ENCODE measurements at regions not wholly inside any gene's neighbourhood (a gene's known extent, or its start where the extent isn't known, plus 50 kb on each side); places are given as distances from the start of the nearest gene placed in this dataset.

GRCh38 chr14:87679866-87680265 is 313.1 kb downstream of the GALC start:
- DNase-seq (no peak), ATAC-seq (ENCODE audit: low read depth) (no peak)
- H3K36me3 Mint-ChIP-seq, result no peaks in the 10 kb centered on the region
- H3K9me3 Mint-ChIP-seq, result no peaks in the 10 kb centered on the region
- H3K4me1 Mint-ChIP-seq, result no peaks in the 10 kb centered on the region
- H3K4me3 Mint-ChIP-seq, result no peak overlapping the region
- H3K27ac Mint-ChIP-seq, result no peak overlapping the region
- POLR2A ChIA-PET, result no interaction called here
- no peaks in the 10 kb centered on the region for H3K27me3 Mint-ChIP-seq

- DNase-seq, result no peak
- Mint-ChIP-seq H3K4me1 (no peaks in the 10 kb centered on the region), H3K27ac (no peak overlapping the region), H3K27me3 (no peaks in the 10 kb centered on the region), H3K9me3 (no peaks in the 10 kb centered on the region), H3K36me3 (no peaks in the 10 kb centered on the region), H3K4me3 (no peak overlapping the region)
- POLR2A ChIA-PET, result no interaction called here
- no peak for ATAC-seq (ENCODE audit: low read depth)
These were observed 314.4 kb downstream of the GALC start for GRCh38 chr14:87678624-87679023.

GRCh38 chr14:87676814-87677437 is 316.1 kb downstream of the GALC start:
- H3K27ac Mint-ChIP-seq, result no peak overlapping the region
- POLR2A ChIA-PET, result no interaction called here

GRCh38 chr14:87667659-87668058 is 325.3 kb downstream of the GALC start:
- Mint-ChIP-seq H3K4me1 (no peaks in the 10 kb centered on the region), H3K27me3 (no peaks in the 10 kb centered on the region), H3K9me3 (no peaks in the 10 kb centered on the region), H3K4me3 (no peak overlapping the region), H3K36me3 (no peaks in the 10 kb centered on the region), H3K27ac (no peak overlapping the region)
- DNase-seq, result no peak
- POLR2A ChIA-PET, result no interaction called here
- ATAC-seq (ENCODE audit: low read depth), result no peak

More at GRCh38 chr14:87676814-87677437, 316.1 kb downstream of the GALC start:
- Mint-ChIP-seq H3K4me3 (no peak overlapping the region), H3K36me3 (no peaks in the 10 kb centered on the region), H3K4me1 (no peaks in the 10 kb centered on the region), H3K9me3 (no peaks in the 10 kb centered on the region), H3K27me3 (no peaks in the 10 kb centered on the region)
- DNase-seq (no peak), ATAC-seq (ENCODE audit: low read depth) (no peak)

- no peaks in the 10 kb centered on the region for H3K36me3 Mint-ChIP-seq
- no peak overlapping the region for H3K27ac Mint-ChIP-seq
These were observed 336.7 kb downstream of the GALC start for GRCh38 chr14:87656315-87656714.

GRCh38 chr14:87652278-87652677 is 340.7 kb downstream of the GALC start:
- POLR2A ChIA-PET, result no interaction called here
- H3K9me3 Mint-ChIP-seq, result peaks cover 10% of the 10 kb centered on the region
- no peaks in the 10 kb centered on the region for H3K36me3 Mint-ChIP-seq
- no peak overlapping the region for H3K27ac Mint-ChIP-seq
- no peaks in the 10 kb centered on the region for H3K4me1 Mint-ChIP-seq
- no peak for DNase-seq
- no peak overlapping the region for H3K4me3 Mint-ChIP-seq
- H3K27me3 Mint-ChIP-seq, result no peaks in the 10 kb centered on the region
- ATAC-seq (ENCODE audit: low read depth), result no peak

More at GRCh38 chr14:87656315-87656714, 336.7 kb downstream of the GALC start:
- no peak for ATAC-seq (ENCODE audit: low read depth)
- POLR2A ChIA-PET, result no interaction called here
- H3K4me1 Mint-ChIP-seq, result no peaks in the 10 kb centered on the region
- no peaks in the 10 kb centered on the region for H3K27me3 Mint-ChIP-seq
- H3K9me3 Mint-ChIP-seq, result peaks cover 2% of the 10 kb centered on the region
- no peak for DNase-seq
- H3K4me3 Mint-ChIP-seq, result no peak overlapping the region

- POLR2A ChIA-PET, result no interaction called here
- no peaks in the 10 kb centered on the region for H3K36me3 Mint-ChIP-seq
- no peak overlapping the region for H3K27ac Mint-ChIP-seq
- ATAC-seq (ENCODE audit: low read depth), result no peak
- H3K4me3 Mint-ChIP-seq, result no peak overlapping the region
- no peaks in the 10 kb centered on the region for H3K4me1 Mint-ChIP-seq
- no peaks in the 10 kb centered on the region for H3K27me3 Mint-ChIP-seq
- peaks cover 3% of the 10 kb centered on the region for H3K9me3 Mint-ChIP-seq
- DNase-seq, result no peak
These were observed 348.3 kb downstream of the GALC start for GRCh38 chr14:87644689-87645088.

GRCh38 chr14:87643005-87643404 is 350.0 kb downstream of the GALC start:
- H3K27me3 Mint-ChIP-seq, result no peaks in the 10 kb centered on the region
- no peak for DNase-seq
- no peak overlapping the region for H3K4me3 Mint-ChIP-seq
- H3K9me3 Mint-ChIP-seq, result no peaks in the 10 kb centered on the region
- H3K27ac Mint-ChIP-seq, result no peak overlapping the region
- POLR2A ChIA-PET, result no interaction called here
- no peak for ATAC-seq (ENCODE audit: low read depth)
- H3K4me1 Mint-ChIP-seq, result no peaks in the 10 kb centered on the region
- no peaks in the 10 kb centered on the region for H3K36me3 Mint-ChIP-seq

- POLR2A ChIA-PET, result no interaction called here
- Mint-ChIP-seq H3K27me3 (no peaks in the 10 kb centered on the region), H3K9me3 (no peaks in the 10 kb centered on the region)
These were observed 352.4 kb downstream of the GALC start for GRCh38 chr14:87640553-87640952.

GRCh38 chr14:87638196-87638595 is 354.8 kb downstream of the GALC start:
- POLR2A ChIA-PET, result no interaction called here
- H3K27me3 Mint-ChIP-seq, result no peaks in the 10 kb centered on the region
- no peak for DNase-seq

More at GRCh38 chr14:87640553-87640952, 352.4 kb downstream of the GALC start:
- H3K36me3 Mint-ChIP-seq, result no peaks in the 10 kb centered on the region
- no peak for ATAC-seq (ENCODE audit: low read depth)
- no peak overlapping the region for H3K27ac Mint-ChIP-seq
- no peak for DNase-seq
- no peak overlapping the region for H3K4me3 Mint-ChIP-seq
- H3K4me1 Mint-ChIP-seq, result no peaks in the 10 kb centered on the region

GRCh38 chr14:87635442-87635841 is 357.5 kb downstream of the GALC start:
- POLR2A ChIA-PET, result no interaction called here
- Mint-ChIP-seq H3K9me3 (no peaks in the 10 kb centered on the region), H3K36me3 (no peaks in the 10 kb centered on the region), H3K4me1 (no peaks in the 10 kb centered on the region), H3K27ac (no peak overlapping the region), H3K4me3 (no peak overlapping the region), H3K27me3 (no peaks in the 10 kb centered on the region)
- ATAC-seq (ENCODE audit: low read depth) (no peak), DNase-seq (no peak)

More at GRCh38 chr14:87638196-87638595, 354.8 kb downstream of the GALC start:
- Mint-ChIP-seq H3K9me3 (no peaks in the 10 kb centered on the region), H3K4me3 (no peak overlapping the region), H3K27ac (no peak overlapping the region), H3K36me3 (no peaks in the 10 kb centered on the region), H3K4me1 (no peaks in the 10 kb centered on the region)
- no peak for ATAC-seq (ENCODE audit: low read depth)

- no peak overlapping the region for H3K4me3 Mint-ChIP-seq
- no peak overlapping the region for H3K27ac Mint-ChIP-seq
- POLR2A ChIA-PET, result no interaction called here
- no peaks in the 10 kb centered on the region for H3K36me3 Mint-ChIP-seq
- no peaks in the 10 kb centered on the region for H3K4me1 Mint-ChIP-seq
- DNase-seq, result no peak
- no peaks in the 10 kb centered on the region for H3K27me3 Mint-ChIP-seq
- no peak for ATAC-seq (ENCODE audit: low read depth)
- H3K9me3 Mint-ChIP-seq, result no peaks in the 10 kb centered on the region
These were observed 360.2 kb downstream of the GALC start for GRCh38 chr14:87632796-87633195.

- Mint-ChIP-seq H3K9me3 (no peaks in the 10 kb centered on the region), H3K27me3 (no peaks in the 10 kb centered on the region), H3K4me1 (no peaks in the 10 kb centered on the region), H3K27ac (no peak overlapping the region), H3K4me3 (no peak overlapping the region), H3K36me3 (no peaks in the 10 kb centered on the region)
- ATAC-seq (ENCODE audit: low read depth) (no peak), DNase-seq (no peak)
- POLR2A ChIA-PET, result no interaction called here
These were observed 362.1 kb downstream of the GALC start for GRCh38 chr14:87630846-87631245.

GRCh38 chr14:87629788-87630187 is 363.2 kb downstream of the GALC start:
- no peak overlapping the region for H3K27ac Mint-ChIP-seq
- no peak for ATAC-seq (ENCODE audit: low read depth)
- POLR2A ChIA-PET, result no interaction called here
- H3K36me3 Mint-ChIP-seq, result no peaks in the 10 kb centered on the region
- H3K4me1 Mint-ChIP-seq, result no peaks in the 10 kb centered on the region
- no peaks in the 10 kb centered on the region for H3K27me3 Mint-ChIP-seq
- H3K4me3 Mint-ChIP-seq, result no peak overlapping the region
- no peaks in the 10 kb centered on the region for H3K9me3 Mint-ChIP-seq
- no peak for DNase-seq

- Mint-ChIP-seq H3K4me3 (no peak overlapping the region), H3K4me1 (no peaks in the 10 kb centered on the region), H3K36me3 (no peaks in the 10 kb centered on the region), H3K27me3 (no peaks in the 10 kb centered on the region), H3K27ac (no peak overlapping the region), H3K9me3 (no peaks in the 10 kb centered on the region)
- ATAC-seq (ENCODE audit: low read depth), result no peak
- POLR2A ChIA-PET, result interaction anchor here (0.6 kb wide), 1 partner anchor 155 kb away, joined by 3 read pairs; no protein-coding TSS in a partner anchor
- no peak for DNase-seq
These were observed 364.2 kb downstream of the GALC start for GRCh38 chr14:87628780-87629179.
